GM18907 (cell line): ENCODE measurements at regions not wholly inside any gene's neighbourhood (a gene's known extent, or its start where the extent isn't known, plus 50 kb on each side); places are given as distances from the start of the nearest gene placed in this dataset.
"Not testable (repeated sequence)": the region's sequence is repeated elsewhere in the genome, so short reads cannot be mapped to it uniquely, and the experiment has no call there.

Experiments
- ATAC-seq: cut with Tn5 transposase; IDR thresholded peaks from one replicate; pipeline ENCODE4 v1.9.1; 2021; ENCODE audit warnings: mild to moderate bottlenecking, moderate library complexity; ENCODE audit not compliant: unreplicated experiment

DNA sequence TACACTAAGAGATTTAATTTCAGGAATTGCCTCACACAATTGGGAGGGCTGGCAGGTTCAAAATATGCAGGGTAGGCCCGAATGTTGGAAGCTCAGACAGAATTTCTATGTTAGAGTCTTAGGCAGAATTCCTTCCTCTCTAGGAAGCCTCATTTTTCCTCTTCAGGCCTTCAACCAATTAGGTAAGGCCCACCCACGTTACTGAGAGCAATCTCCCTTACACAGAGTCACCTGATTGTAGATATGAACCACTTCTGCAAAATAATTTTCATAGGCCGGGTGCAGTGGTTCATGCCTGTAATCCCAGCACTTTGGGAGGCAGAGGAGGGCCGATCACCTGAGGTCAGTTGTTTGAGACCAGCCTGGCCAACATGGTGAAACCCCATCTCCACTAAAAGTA is 50.2 kb upstream of the HIVEP1 start:
- ATAC-seq = no peak

DNA sequence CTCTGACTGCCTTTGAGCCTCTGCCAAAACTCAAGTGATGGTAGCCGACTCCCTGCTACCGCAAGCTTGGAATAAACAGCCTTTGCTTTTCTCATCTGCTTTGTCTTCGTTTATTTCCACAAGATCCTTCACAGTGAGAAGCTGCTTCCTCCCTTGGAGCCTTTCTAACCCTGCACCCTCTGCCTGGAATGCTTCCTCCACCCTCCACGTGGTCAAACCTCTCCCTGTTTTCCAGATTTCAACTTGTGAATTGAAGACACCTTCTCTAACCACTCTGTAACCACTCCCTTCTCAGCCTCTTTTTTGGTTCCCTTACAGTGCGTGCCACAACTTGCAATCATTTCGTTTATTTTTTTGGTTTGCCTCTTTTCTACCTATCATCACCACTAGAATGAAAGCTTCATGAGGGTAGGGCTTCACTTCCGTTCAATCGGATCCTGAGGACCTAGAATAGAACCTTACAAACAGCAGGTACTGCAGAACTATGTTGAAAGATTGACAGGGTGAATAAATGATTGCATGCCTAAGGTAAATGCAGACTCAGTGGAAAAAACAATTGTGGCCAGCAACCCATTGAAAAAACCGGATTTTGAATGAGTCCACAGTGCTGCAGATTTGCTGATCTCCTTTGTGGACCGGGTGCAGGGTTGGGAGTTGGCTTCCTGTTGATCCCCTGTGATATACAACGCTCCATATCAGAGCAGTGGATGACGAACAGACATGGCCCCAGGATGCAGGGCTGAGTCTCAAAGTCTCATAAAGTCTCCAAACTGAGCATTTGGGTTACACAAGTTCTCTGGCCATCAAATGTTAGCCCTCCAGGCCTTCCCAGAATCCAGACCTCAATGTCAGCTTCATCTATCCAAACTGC is 51.0 kb upstream of the HIVEP1 start:
- ATAC-seq = no peak

DNA sequence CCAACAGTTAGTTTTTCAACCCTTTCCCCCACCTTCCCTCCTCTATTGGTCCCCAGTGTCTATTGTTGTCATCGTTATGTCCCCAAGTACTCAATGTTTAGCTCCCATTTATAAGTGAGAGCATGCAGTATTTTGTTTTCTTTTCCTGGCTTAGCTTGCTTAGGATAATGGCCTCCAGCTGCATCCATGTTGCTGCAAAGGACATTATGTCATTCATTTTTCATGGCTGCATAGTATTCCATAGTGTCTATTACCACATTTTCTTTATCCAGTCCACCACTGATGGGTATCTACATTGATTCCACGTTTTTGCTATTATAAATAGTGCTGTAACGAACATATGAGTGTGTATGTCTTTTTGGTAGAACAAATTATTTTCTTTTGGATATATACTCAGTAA is 55.3 kb upstream of the HIVEP1 start:
- no peak for ATAC-seq

DNA sequence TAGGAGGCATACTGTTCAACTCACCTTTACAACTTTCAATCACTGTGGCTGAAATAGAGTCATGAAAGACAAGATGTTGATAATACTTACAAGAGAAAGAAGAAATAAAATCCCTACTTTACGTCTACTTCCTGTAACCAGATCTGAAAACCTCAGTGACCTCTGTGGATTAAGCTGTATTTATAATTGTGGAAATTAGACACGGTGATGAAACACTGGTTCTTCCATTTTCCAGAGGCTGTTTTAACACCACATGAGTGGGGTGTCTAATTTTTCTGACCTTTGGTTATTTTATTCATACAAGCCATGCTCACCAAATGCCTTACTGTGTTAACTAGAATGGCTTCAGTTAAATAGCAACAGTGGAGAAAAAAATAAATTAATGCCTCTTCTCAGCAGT is 58.5 kb upstream of the HIVEP1 start:
- no peak for ATAC-seq

DNA sequence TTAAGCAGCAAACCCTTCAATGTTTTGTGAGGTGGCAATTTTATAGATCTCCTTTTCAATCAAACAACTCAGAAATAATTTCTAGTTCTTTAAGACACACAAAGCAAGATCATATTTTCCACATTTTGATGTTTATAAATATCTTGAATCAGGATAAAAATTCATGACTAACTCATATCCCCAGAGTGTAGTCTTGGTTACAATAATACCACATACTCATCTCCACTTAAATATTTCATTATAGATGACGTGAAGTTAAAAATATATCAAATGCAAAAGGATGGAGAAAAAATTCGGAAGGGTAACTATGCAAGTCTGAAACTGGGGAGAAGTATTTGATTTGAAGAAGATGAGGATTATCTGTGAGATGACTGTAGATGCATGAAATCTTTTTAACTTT is 59.8 kb upstream of the HIVEP1 start:
- no peak for ATAC-seq

DNA sequence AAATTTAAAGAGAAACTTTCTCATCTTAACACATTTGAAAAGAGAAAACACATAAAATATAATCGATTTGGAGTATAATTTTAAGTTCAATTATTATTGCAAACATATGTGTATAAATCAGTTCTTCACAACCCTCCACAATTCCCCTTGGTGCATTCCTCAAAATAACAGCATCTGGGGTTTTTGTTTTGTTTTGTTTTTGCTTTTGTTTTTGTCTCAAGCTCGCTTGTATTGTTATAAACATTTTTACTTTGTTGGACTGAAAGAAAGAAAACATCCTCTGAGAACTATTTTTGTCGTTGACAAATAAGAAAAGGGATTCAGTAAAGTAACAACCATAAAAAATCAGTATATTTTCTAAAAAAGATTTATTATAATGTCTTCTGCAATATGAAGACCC is 60.2 kb upstream of the HIVEP1 start:
- ATAC-seq = no peak

DNA sequence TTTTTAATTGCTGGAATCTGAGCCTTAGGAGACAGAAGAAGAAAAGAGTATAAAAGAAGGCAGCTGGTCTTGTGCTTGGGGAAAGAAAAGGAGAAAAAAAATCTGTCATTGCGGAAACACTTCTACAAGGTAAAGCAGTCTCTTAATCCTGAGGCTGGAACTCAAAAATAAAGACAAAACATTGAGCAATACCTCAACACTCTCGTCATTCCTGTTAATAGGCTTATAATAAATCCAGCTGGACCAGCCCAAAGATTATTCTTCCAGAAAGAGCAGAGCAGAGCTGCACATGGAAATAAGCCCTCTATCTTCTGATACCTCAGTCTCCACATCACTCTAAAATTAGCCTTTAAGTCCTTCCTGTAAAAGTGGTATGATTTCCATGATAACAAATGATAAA is 62.0 kb upstream of the HIVEP1 start:
- ATAC-seq = no peak

DNA sequence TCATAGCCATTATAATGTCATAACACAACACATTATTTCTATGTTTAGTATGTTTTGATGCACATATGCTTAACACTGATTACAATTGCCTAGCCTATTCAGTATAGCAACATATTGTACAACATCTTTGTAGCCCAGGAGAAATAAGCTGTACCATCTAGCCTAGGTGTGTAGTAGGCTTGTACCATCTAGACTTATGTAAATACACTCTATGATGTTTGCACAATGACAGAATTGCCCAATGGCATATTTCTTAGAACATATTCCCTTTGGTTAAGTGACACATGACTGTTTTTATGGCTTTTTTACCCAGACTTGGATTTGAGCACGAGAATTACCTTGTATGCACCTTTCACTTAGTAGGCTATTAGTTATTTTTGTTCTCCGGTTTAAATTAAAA is 64.5 kb upstream of the HIVEP1 start:
- no peak for ATAC-seq

DNA sequence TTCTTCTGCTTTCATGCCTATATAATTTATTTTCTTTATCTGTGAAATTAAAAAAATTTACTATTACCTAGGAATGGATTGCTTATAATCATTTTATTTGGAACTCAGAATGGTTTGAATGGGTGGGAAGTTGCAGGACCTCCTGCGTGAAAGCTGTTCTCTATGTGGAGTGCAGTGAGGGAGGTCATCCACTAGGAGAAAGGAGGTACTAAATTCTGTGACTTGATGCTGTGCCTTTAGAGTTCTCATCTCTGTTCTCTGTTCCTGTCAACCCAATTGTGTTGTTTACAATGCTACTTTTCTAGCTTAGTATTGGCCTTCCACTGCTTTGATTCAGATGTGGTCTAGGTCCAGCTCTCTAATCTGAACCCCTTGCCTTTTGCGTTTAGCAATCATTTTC is 65.0 kb upstream of the HIVEP1 start:
- ATAC-seq = no peak

DNA sequence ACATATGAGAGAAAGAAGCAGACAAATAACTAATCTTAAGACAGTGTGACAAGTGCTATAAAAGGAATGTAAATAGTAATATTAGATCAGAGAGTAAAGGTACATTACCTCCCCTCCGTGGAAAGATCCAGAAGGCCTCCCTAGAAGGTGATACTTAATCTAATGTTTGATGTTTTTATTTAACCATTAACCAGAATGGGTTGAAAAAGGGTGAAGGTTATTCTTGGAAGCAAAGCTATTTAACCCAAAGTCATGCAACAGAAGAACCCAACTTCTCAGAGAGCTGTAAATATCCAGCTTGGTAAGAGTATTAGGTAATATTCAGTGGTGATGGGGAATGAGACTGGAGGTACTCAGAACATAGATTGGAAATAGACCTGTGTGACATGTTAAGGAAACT is 68.0 kb upstream of the HIVEP1 start:
- no peak for ATAC-seq

DNA sequence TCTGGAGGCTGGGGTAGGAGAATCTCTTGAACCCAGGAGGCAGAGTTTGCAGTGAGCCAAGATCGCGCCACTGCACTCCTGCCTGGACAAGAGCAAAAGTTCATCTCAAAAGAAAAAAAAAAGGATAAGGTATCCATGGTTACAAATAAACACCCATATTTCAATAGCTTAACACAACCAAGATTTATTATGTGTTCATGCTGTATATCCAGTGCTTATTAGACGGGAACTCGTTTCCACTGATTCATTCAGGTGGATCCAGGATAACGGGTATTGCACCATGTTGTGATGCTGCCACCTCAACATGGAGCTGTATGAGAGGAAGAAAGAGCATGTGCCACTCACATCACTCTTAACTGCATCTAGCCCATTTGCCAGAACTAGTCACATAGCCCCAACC is 69.1 kb upstream of the HIVEP1 start:
- no peak for ATAC-seq

DNA sequence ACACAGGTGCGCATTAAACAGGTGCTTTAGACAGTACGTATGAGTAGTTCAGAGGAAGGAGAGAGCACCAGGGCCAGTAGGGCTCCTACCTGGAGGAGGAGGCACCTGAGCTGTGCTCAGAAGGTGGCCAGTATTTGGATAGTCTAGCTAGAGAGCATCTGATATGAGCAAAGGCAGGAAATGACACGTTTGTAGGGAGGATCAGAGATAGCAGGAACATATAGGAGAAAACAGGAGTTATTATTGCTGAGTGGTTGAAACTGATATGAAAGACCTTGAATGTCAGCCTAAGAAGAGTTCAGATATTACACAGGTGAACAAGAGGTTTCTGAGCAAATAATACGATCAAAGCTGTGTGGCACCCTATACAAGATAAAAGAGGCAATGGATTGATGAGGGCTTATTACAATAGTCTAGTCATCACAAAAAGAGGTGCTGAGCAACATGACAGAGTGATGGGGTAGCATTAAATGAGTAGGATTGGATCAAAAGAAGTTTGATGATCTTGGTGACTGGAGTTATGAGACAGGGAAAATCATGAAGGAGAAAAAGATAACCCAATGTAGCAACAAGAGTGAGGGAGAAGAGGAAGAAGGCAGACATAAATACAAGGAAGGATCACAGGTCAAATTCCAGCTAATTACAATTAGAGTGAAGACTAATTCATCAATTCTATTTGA is 69.8 kb upstream of the HIVEP1 start:
- no peak for ATAC-seq

DNA sequence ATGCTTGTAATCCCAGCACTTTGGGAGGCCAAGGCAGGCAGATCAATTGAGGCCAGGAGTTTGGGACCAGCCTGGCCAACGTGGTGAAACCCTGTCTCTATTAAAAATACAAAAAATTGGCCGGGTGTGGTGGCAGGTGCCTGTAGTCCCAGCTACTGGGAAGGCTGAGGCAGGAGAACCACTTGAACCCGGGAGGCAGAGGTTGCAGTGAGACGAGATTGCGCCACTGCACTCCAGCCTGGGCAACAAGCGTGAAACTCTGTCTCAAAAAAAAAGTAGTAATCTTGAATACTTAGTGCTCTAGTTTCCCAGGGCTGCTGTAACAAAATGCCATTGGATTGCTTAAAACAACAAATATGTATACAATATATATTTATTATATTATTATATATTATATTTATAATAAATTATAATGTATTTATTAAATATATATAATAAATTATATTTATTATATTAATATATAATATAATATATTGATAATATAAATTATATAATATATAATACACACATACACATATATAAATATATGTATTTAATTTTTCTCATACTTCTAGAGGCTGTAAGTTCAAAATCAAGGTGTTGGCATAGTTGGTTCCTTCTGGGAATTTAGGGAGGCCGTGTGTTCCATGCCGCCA is 71.5 kb upstream of the HIVEP1 start:
- not testable (repeated sequence) for ATAC-seq

DNA sequence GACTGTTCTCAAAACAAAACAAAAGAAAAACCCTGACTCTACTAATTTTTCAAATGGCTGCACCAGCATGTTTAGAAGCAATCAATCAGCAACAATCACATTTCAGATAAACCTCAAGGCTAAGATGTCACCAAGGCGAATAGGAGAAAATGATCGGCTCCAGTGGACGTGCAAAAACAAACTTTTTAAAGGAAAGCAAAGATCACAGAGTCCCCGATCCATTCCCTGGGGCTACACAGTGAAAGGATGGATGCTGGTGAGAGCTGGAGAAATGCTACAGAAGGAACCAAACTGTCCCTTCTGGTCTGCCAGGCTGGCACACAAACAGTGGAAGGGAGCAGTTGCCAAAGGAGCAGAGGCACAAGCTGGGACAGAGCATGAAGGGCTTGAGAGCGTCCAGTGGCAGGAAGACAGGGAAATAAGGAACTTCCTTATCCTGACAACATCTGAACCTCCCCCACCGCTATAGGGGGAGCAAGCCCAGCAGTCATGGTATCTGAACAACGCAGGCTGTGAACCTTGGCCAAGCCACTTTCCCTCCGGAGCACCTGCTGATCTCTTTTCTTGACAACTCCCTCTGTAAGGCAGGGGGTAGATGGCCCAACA is 73.7 kb upstream of the HIVEP1 start:
- ATAC-seq = no peak

DNA sequence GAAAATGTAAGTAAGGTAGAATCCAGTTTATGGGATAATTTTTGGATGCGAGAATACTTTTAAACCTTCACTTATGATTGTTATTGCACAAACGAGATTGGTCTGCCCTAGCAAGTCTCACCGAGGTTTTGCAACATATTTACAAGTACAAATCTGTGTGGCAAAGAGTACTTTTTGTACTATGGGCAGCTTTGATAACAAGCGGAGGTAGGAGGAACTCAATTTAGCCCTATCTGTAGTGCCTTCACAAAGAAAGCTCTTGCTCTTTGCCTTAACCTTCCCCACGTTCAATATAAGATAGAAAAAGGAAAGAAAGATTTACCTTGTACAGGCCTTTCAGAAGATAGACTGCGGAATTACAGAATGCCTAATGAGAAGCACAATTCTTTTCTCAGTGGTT is 77.5 kb upstream of the HIVEP1 start:
- no peak for ATAC-seq

DNA sequence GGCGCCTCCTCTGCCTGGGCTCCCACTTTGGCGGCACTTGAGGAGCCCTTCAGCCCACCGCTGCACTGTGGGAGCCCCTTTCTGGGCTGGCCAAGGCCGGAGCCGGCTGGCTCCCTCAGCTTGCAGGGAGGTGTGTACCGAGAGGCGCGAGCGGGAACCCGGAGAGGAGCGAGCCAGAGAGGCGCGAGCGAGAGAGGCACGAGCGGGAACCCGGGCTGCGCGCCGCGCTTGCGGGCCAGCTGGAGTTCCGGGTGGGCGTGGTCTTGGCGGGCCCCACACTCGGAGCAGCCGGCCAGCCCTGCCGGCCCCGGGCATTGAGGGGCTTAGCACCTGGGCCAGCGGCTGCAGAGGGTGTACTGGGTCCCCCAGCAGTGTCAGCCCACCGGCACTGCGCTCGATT is 79.2 kb upstream of the HIVEP1 start:
- not testable (repeated sequence) for ATAC-seq

DNA sequence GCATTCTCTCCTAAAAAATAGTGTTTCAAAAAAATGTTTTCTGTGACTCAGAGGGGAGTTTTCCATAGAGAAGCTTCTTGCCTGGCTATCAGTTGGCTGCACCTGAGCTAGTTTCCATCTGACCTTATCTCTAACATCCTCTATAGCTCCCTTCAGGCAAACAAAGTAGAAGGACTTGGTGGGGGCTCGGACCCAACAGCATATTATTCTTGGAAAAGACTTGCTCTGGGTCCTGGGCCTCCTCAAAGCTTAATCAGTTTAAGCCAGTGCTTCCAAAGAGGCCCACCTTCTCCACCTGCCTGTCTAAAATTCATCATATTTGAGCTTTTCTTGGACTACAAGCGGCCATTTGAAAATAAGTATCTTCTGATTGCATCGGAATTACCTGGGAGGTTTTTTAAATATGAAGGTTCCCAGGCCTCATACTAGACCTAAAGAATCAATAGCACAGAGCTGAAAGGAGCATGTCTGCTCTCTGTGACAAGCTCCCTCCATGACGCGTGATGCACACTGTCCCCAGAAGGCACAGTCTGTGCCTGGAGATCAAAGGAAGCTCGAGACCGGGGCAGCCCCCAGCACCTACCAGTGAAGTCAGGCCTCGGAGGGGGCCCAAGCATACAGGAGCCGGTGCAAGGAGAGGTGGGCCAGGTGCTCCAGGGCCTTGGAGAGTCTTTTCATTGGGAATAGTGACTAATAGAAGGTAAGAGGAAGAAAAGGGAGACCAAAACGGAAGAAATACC is 80.6 kb upstream of the HIVEP1 start:
- ATAC-seq = no peak

DNA sequence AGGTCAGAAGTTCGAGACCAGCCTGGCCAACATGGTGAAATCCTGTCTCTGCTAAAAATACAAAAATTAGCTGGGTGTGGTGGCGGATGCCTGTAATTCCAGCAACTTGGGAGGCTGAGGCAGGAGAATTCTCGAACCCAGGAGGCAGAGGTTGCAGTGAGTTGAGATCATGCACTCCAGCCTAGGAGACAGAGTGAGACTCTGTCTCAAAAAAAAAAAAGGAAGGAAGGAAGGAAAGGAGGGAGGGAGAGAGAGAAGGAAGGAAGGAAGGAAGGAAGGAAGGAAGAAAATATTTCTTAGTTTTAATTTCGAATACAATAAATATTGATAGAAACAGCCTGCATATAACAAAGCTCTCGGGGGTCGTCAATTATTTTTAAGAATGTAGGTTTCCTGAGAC is 81.3 kb upstream of the HIVEP1 start:
- not testable (repeated sequence) for ATAC-seq

DNA sequence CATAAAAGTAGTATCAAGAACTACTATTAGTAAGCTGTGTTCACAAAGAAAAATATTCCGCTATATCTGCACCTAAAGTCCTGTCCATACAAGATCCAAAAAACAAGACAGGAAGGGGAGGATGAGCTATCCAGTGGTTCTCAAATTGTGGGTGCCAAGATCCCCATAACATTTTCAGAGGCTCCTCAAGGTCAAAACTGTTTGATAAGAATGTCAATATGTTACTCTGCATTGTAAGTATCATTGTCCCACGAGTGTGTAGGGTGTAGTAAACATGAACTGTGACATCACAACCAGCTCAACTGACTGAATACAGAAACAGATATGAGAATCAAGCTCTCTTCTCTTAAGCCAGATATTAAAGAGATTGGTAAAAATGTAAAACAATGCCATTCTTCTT is 81.9 kb upstream of the HIVEP1 start:
- ATAC-seq = no peak

DNA sequence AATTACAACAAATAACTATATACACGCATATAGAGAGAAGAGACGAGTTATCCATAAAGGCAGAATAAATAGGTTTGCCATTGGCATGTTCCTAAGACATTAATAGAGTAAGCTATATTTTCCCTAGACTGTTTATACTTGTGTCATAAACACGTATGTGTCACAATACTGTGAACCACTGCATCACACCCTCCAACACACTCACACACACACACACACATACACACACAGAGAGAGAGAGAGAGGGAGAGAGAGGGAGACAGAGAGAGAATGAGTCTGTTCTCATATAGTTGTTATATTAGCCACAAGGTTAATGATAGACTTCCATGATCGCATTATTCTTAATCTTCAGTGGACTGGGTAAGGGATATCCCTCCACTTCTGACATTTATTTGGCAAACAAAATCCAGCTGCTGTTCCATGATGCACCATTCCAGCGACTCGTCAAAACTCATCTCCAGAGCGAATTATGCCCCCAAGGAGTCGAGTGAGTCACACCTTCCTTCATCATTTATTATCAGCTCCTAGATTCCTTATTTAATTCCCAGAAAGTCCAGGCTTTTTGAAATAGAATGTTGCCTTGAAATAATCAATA is 82.8 kb upstream of the HIVEP1 start:
- no peak for ATAC-seq
